CD8-positive, alpha-beta memory T cell (primary cell): ENCODE measurements at regions not wholly inside any gene's neighbourhood (a gene's known extent, or its start where the extent isn't known, plus 50 kb on each side); places are given as distances from the start of the nearest gene placed in this dataset.

Experiments used
- CTCF ChIA-PET: fragments of 350-600 bp; sonication (Branson Sonifier 250); formaldehyde crosslinking; loops from one replicate; lab custom pipeline; 2021; ENCODE audit warnings: antibody characterized with exemption; lab: Charles Lee
- POLR2A ChIA-PET: fragments of 350-600 bp; sonication (Branson Sonifier 250); formaldehyde crosslinking; loops from one replicate; lab custom pipeline; 2021; ENCODE audit warnings: antibody characterized with exemption; lab: Charles Lee
- DNase-seq, 5 donors: peaks; one replicate each; pipeline versions ENCODE4 v3.0.0 to v3.0.0-alpha.2; 2020 to 2022; ENCODE audit warnings: mixed read lengths in 1 of 5
- H3K27ac ChIP-seq: one replicate; pipeline ENCODE4 v1.7.0; 2013; ENCODE audit warnings: low read depth, mild to moderate bottlenecking, low read length, moderate library complexity
- H3K27me3 ChIP-seq: 2 replicates; pipeline ENCODE4 v1.7.0; 2013; ENCODE audit warnings: low read length, mild to moderate bottlenecking; ENCODE audit not compliant: insufficient read depth, poor library complexity, severe bottlenecking
- H3K36me3 ChIP-seq: 2 replicates; pipeline ENCODE4 v1.7.0; 2013; ENCODE audit warnings: mild to moderate bottlenecking, low read length, moderate library complexity; ENCODE audit not compliant: insufficient read depth
- H3K4me1 ChIP-seq: 2 replicates; pipeline ENCODE4 v1.7.0; 2013; ENCODE audit warnings: mild to moderate bottlenecking, low read length, moderate library complexity; ENCODE audit not compliant: insufficient read depth
- H3K4me3 ChIP-seq: 2 replicates; pipeline ENCODE4 v1.7.0; 2013; ENCODE audit warnings: mild to moderate bottlenecking, low read length
- H3K9me3 ChIP-seq: 2 replicates; pipeline ENCODE4 v1.7.0; 2013; ENCODE audit warnings: mild to moderate bottlenecking, low read length
- H3K27ac Mint-ChIP-seq, 8 donors: one replicate each; pipeline ENCODE4 v1.8.0; 2020 to 2021; ENCODE audit warnings: mixed read lengths in 8 of 8, mild to moderate bottlenecking in 6 of 8, inconsistent platforms in 3 of 8, moderate library complexity in 3 of 8
- H3K27me3 Mint-ChIP-seq, 2 donors: one replicate each; pipeline ENCODE4 v1.8.0; 2020 to 2021; ENCODE audit warnings: mixed read lengths in 2 of 2, mild to moderate bottlenecking in 1 of 2, moderate library complexity in 1 of 2
- H3K36me3 Mint-ChIP-seq, 3 donors: one replicate each; pipeline ENCODE4 v1.8.0; 2020 to 2021; ENCODE audit warnings: mixed read lengths in 3 of 3, inconsistent platforms in 1 of 3, mild to moderate bottlenecking in 1 of 3
- H3K4me1 Mint-ChIP-seq, 3 donors: one replicate each; pipeline ENCODE4 v1.8.0; 2020 to 2021; ENCODE audit warnings: mixed read lengths in 3 of 3, inconsistent platforms in 1 of 3, mild to moderate bottlenecking in 1 of 3
- H3K4me3 Mint-ChIP-seq, 7 donors: one replicate each; pipeline ENCODE4 v1.8.0; 2020 to 2021; ENCODE audit warnings: mixed read lengths in 7 of 7, mild to moderate bottlenecking in 6 of 7, moderate library complexity in 4 of 7, inconsistent platforms in 2 of 7
- H3K9me3 Mint-ChIP-seq, 5 donors: one replicate each; pipeline ENCODE4 v1.8.0; 2020 to 2022; ENCODE audit warnings: mixed read lengths in 5 of 5, mild to moderate bottlenecking in 3 of 5, moderate library complexity in 2 of 5, inconsistent platforms in 1 of 5

- no peaks in the 10 kb centered on the region for H3K4me1 ChIP-seq
- no peak overlapping the region for H3K27ac ChIP-seq
- Mint-ChIP-seq H3K4me3 (no peak overlapping the region), H3K9me3 (peaks cover 0 to 11% (median 6%) of the 10 kb centered on the region in 5 donors), H3K27ac (no peak overlapping the region), H3K27me3 (no peaks in the 10 kb centered on the region), H3K4me1 (no peaks in the 10 kb centered on the region), H3K36me3 (no peaks in the 10 kb centered on the region)
- H3K4me3 ChIP-seq: no peak overlapping the region
- H3K36me3 ChIP-seq: no peaks in the 10 kb centered on the region
- ChIA-PET CTCF (no interaction called here), POLR2A (no interaction called here)
- H3K9me3 ChIP-seq: no peaks in the 10 kb centered on the region
- no peak for DNase-seq
- no peaks in the 10 kb centered on the region for H3K27me3 ChIP-seq
Measured at GRCh38 chr10:85048644-85049043, 720.3 kb downstream of the CCSER2 start.

GRCh38 chr10:85060944-85061343 is 732.6 kb downstream of the CCSER2 start:
- Mint-ChIP-seq H3K4me3 (no peak overlapping the region), H3K9me3 (peaks cover 5 to 22% (median 10%) of the 10 kb centered on the region in 5 donors)
- POLR2A ChIA-PET: no interaction called here

GRCh38 chr10:85061401-85061800 is 733.0 kb downstream of the CCSER2 start:
- H3K27me3 ChIP-seq: no peaks in the 10 kb centered on the region
- CTCF ChIA-PET: no interaction called here

More at GRCh38 chr10:85060944-85061343, 732.6 kb downstream of the CCSER2 start:
- Mint-ChIP-seq H3K27me3 (no peaks in the 10 kb centered on the region), H3K36me3 (no peaks in the 10 kb centered on the region), H3K4me1 (no peaks in the 10 kb centered on the region), H3K27ac (no peak overlapping the region)
- H3K27me3 ChIP-seq: no peaks in the 10 kb centered on the region
- H3K36me3 ChIP-seq: no peaks in the 10 kb centered on the region
- no peak overlapping the region for H3K4me3 ChIP-seq
- no peak overlapping the region for H3K27ac ChIP-seq
- no peaks in the 10 kb centered on the region for H3K4me1 ChIP-seq
- DNase-seq: no peak
- CTCF ChIA-PET: no interaction called here
- no peaks in the 10 kb centered on the region for H3K9me3 ChIP-seq

GRCh38 chr10:85067955-85068354 is 739.6 kb downstream of the CCSER2 start:
- CTCF ChIA-PET: no interaction called here
- Histone ChIP-seq H3K36me3 (no peaks in the 10 kb centered on the region), H3K27ac (no peak overlapping the region), H3K4me1 (no peaks in the 10 kb centered on the region), H3K27me3 (no peaks in the 10 kb centered on the region), H3K4me3 (no peak overlapping the region), H3K9me3 (no peaks in the 10 kb centered on the region)
- POLR2A ChIA-PET: no interaction called here
- Mint-ChIP-seq H3K4me3 (no peak overlapping the region), H3K27me3 (no peaks in the 10 kb centered on the region), H3K36me3 (no peaks in the 10 kb centered on the region), H3K9me3 (peaks cover 0 to 18% (median 2%) of the 10 kb centered on the region in 5 donors), H3K27ac (no peak overlapping the region), H3K4me1 (no peaks in the 10 kb centered on the region)
- no peak for DNase-seq

More at GRCh38 chr10:85061401-85061800, 733.0 kb downstream of the CCSER2 start:
- no peak overlapping the region for H3K4me3 Mint-ChIP-seq
- H3K27ac Mint-ChIP-seq: no peak overlapping the region
- H3K36me3 ChIP-seq: no peaks in the 10 kb centered on the region
- POLR2A ChIA-PET: no interaction called here
- H3K27me3 Mint-ChIP-seq: no peaks in the 10 kb centered on the region
- peaks cover 3 to 19% (median 6%) of the 10 kb centered on the region in 5 donors for H3K9me3 Mint-ChIP-seq
- no peak overlapping the region for H3K27ac ChIP-seq
- no peaks in the 10 kb centered on the region for H3K36me3 Mint-ChIP-seq
- no peaks in the 10 kb centered on the region for H3K9me3 ChIP-seq
- H3K4me3 ChIP-seq: no peak overlapping the region
- no peaks in the 10 kb centered on the region for H3K4me1 Mint-ChIP-seq
- H3K4me1 ChIP-seq: no peaks in the 10 kb centered on the region
- no peak for DNase-seq

- Mint-ChIP-seq H3K27ac (no peak overlapping the region), H3K4me3 (no peak overlapping the region), H3K9me3 (peaks cover 0 to 5% (median 0%) of the 10 kb centered on the region in 5 donors), H3K4me1 (no peaks in the 10 kb centered on the region), H3K27me3 (no peaks in the 10 kb centered on the region), H3K36me3 (no peaks in the 10 kb centered on the region)
- Histone ChIP-seq H3K9me3 (no peaks in the 10 kb centered on the region), H3K4me1 (no peaks in the 10 kb centered on the region), H3K36me3 (no peaks in the 10 kb centered on the region), H3K27ac (no peak overlapping the region), H3K4me3 (no peak overlapping the region), H3K27me3 (no peaks in the 10 kb centered on the region)
- ChIA-PET CTCF (no interaction called here), POLR2A (no interaction called here)
- no peak for DNase-seq
Measured at GRCh38 chr10:85080934-85081333, 752.5 kb downstream of the CCSER2 start.

- no peak for DNase-seq
- Histone ChIP-seq H3K36me3 (no peaks in the 10 kb centered on the region), H3K27ac (no peak overlapping the region), H3K4me3 (no peak overlapping the region), H3K4me1 (no peaks in the 10 kb centered on the region), H3K27me3 (no peaks in the 10 kb centered on the region), H3K9me3 (no peaks in the 10 kb centered on the region)
- Mint-ChIP-seq H3K4me3 (no peak overlapping the region), H3K4me1 (no peaks in the 10 kb centered on the region), H3K27me3 (no peaks in the 10 kb centered on the region), H3K9me3 (peaks cover 0 to 4% (median 0%) of the 10 kb centered on the region in 5 donors), H3K27ac (no peak overlapping the region), H3K36me3 (no peaks in the 10 kb centered on the region)
- ChIA-PET CTCF (no interaction called here), POLR2A (no interaction called here)
Measured at GRCh38 chr10:85098835-85099521, 770.6 kb downstream of the CCSER2 start.

- no peaks in the 10 kb centered on the region for H3K27me3 ChIP-seq
- H3K27ac ChIP-seq: no peak overlapping the region
- no peaks in the 10 kb centered on the region for H3K36me3 ChIP-seq
- H3K4me3 ChIP-seq: no peak overlapping the region
- Mint-ChIP-seq H3K4me3 (no peak overlapping the region), H3K9me3 (peaks cover 0 to 4% (median 0%) of the 10 kb centered on the region in 5 donors), H3K36me3 (no peaks in the 10 kb centered on the region), H3K27ac (no peak overlapping the region), H3K4me1 (no peaks in the 10 kb centered on the region), H3K27me3 (peaks cover 0 to under 1% of the 10 kb centered on the region in 2 donors)
- H3K4me1 ChIP-seq: no peaks in the 10 kb centered on the region
- H3K9me3 ChIP-seq: no peaks in the 10 kb centered on the region
- DNase-seq: no peak
- CTCF ChIA-PET: no interaction called here
- POLR2A ChIA-PET: no interaction called here
Measured at GRCh38 chr10:85100495-85100894, 772.1 kb downstream of the CCSER2 start.

- CTCF ChIA-PET: no interaction called here
- Histone ChIP-seq H3K9me3 (no peaks in the 10 kb centered on the region), H3K36me3 (no peaks in the 10 kb centered on the region), H3K27ac (no peak overlapping the region), H3K4me1 (no peaks in the 10 kb centered on the region), H3K27me3 (no peaks in the 10 kb centered on the region), H3K4me3 (no peak overlapping the region)
- DNase-seq: no peak
- no peak overlapping the region for H3K27ac Mint-ChIP-seq
- no peak overlapping the region for H3K4me3 Mint-ChIP-seq
- peaks cover 0 to 4% (median 0%) of the 10 kb centered on the region in 5 donors for H3K9me3 Mint-ChIP-seq
- no peaks in the 10 kb centered on the region for H3K4me1 Mint-ChIP-seq
- H3K27me3 Mint-ChIP-seq: peaks cover 0 to 1% of the 10 kb centered on the region in 2 donors
- no peaks in the 10 kb centered on the region for H3K36me3 Mint-ChIP-seq
- POLR2A ChIA-PET: no interaction called here
Measured at GRCh38 chr10:85105614-85106255, 777.3 kb downstream of the CCSER2 start.
